SK-N-SH (cell line): ENCODE measurements at regions not wholly inside any gene's neighbourhood (a gene's known extent, or its start where the extent isn't known, plus 50 kb on each side); places are given as distances from the start of the nearest gene placed in this dataset.

Experiments
- CHD2 ChIP-seq: fragments of 150-350 bp; IDR thresholded peaks from 2 replicates; pipeline ENCODE4 v1.6.1; 2018; ENCODE audit warnings: low read length; ENCODE audit not compliant: partially characterized antibody
- EP300 ChIP-seq, 2 experiments: IDR thresholded peaks; 2 replicates each; pipeline versions ENCODE4 v1.4.0 to v1.6.1; 2012; ENCODE audit warnings: borderline replicate concordance in 1 of 2, low read depth in 1 of 2, low read length in 1 of 2
- GABPA ChIP-seq: IDR thresholded peaks from 2 replicates; pipeline ENCODE4 v1.4.0; 2012; ENCODE audit warnings: low read depth, mild to moderate bottlenecking
- RFX5 ChIP-seq: IDR thresholded peaks from 2 replicates; pipeline ENCODE4 v1.6.1; 2012; ENCODE audit warnings: mild to moderate bottlenecking, improper control_type of control experiment, low read length
- TAF1 ChIP-seq: IDR thresholded peaks from 2 replicates; pipeline ENCODE4 v1.6.1; 2012; ENCODE audit warnings: low read depth, mild to moderate bottlenecking, low read length, moderate library complexity, borderline replicate concordance
- YY1 ChIP-seq: IDR thresholded peaks from 2 replicates; pipeline ENCODE4 v1.4.0; 2012; ENCODE audit warnings: low read depth, mild to moderate bottlenecking
- TF ChIP-seq, protein P1 (sequence below): fragments of 200-600 bp; sonication (generic); IDR thresholded peaks from 2 replicates; pipeline ENCODE4 v1.6.1; 2017; ENCODE audit warnings: antibody characterized with exemption, mild to moderate bottlenecking, moderate library complexity
- TF ChIP-seq, protein P2 (sequence below): IDR thresholded peaks from 2 replicates; pipeline ENCODE4 v1.4.0; 2012; ENCODE audit warnings: low read depth, borderline replicate concordance
- TF ChIP-seq, protein P3 (sequence below): fragments of 150-350 bp; IDR thresholded peaks from 2 replicates; pipeline ENCODE4 v1.6.1; 2017; ENCODE audit warnings: antibody characterized with exemption, low read length, low read depth, borderline replicate concordance
- TF ChIP-seq, protein P4 (sequence below): IDR thresholded peaks from 2 replicates; pipeline ENCODE4 v1.4.0; 2012; ENCODE audit warnings: low read depth
- TF ChIP-seq, protein P5 (sequence below): IDR thresholded peaks from 2 replicates; pipeline ENCODE4 v1.6.1; 2012; ENCODE audit warnings: mild to moderate bottlenecking, low read depth, low read length, moderate library complexity
- TF ChIP-seq, protein P6 (sequence below): IDR thresholded peaks from 2 replicates; pipeline ENCODE4; 2012
- TF ChIP-seq, protein P7 (sequence below): fragments of 150-350 bp; IDR thresholded peaks from 2 replicates; pipeline ENCODE4 v1.6.1; 2016; ENCODE audit warnings: mild to moderate bottlenecking, low read depth, low read length
- TF ChIP-seq, protein P8 (sequence below): IDR thresholded peaks from 2 replicates; pipeline ENCODE4 v1.4.0; 2012; ENCODE audit warnings: low read depth, borderline replicate concordance

DNA sequence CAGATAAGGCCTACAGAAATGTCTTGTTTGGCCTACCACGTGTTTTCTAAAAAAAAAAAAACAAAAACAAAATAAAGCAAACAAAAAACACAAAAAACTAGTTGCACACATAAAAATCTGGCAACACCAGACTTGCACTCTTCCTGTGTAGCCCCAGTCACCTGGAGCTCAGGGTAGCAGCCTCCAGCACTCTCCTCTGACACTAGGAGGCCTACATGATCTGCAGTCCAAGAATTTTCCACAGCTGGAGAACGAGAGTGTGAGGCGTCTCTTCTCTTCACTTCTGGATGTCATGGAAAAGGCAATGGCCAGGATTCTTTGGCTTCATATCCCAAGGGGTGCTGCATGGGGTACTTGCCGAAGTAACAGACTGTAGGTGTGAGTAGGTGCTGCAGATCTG is 310.2 kb upstream of the SALL1 start:
- TF ChIP-seq EP300 (IDR thresholded peaks at IDR 0.05; ENCODE audit: borderline replicate concordance in 1 of 2, low read depth in 1 of 2, low read length in 1 of 2) (no peak), CHD2 (no peak), YY1 (no peak), RFX5 (no peak), GABPA (no peak), TAF1 (no peak)
- TF ChIP-seq, protein P1, sequence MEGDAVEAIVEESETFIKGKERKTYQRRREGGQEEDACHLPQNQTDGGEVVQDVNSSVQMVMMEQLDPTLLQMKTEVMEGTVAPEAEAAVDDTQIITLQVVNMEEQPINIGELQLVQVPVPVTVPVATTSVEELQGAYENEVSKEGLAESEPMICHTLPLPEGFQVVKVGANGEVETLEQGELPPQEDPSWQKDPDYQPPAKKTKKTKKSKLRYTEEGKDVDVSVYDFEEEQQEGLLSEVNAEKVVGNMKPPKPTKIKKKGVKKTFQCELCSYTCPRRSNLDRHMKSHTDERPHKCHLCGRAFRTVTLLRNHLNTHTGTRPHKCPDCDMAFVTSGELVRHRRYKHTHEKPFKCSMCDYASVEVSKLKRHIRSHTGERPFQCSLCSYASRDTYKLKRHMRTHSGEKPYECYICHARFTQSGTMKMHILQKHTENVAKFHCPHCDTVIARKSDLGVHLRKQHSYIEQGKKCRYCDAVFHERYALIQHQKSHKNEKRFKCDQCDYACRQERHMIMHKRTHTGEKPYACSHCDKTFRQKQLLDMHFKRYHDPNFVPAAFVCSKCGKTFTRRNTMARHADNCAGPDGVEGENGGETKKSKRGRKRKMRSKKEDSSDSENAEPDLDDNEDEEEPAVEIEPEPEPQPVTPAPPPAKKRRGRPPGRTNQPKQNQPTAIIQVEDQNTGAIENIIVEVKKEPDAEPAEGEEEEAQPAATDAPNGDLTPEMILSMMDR: no peak
- TF ChIP-seq, protein P2, sequence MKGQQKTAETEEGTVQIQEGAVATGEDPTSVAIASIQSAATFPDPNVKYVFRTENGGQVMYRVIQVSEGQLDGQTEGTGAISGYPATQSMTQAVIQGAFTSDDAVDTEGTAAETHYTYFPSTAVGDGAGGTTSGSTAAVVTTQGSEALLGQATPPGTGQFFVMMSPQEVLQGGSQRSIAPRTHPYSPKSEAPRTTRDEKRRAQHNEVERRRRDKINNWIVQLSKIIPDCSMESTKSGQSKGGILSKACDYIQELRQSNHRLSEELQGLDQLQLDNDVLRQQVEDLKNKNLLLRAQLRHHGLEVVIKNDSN: no peak
- TF ChIP-seq, protein P3, sequence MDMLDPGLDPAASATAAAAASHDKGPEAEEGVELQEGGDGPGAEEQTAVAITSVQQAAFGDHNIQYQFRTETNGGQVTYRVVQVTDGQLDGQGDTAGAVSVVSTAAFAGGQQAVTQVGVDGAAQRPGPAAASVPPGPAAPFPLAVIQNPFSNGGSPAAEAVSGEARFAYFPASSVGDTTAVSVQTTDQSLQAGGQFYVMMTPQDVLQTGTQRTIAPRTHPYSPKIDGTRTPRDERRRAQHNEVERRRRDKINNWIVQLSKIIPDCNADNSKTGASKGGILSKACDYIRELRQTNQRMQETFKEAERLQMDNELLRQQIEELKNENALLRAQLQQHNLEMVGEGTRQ: no peak
- TF ChIP-seq, protein P4, sequence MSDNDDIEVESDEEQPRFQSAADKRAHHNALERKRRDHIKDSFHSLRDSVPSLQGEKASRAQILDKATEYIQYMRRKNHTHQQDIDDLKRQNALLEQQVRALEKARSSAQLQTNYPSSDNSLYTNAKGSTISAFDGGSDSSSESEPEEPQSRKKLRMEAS: no peak
- TF ChIP-seq, protein P5, sequence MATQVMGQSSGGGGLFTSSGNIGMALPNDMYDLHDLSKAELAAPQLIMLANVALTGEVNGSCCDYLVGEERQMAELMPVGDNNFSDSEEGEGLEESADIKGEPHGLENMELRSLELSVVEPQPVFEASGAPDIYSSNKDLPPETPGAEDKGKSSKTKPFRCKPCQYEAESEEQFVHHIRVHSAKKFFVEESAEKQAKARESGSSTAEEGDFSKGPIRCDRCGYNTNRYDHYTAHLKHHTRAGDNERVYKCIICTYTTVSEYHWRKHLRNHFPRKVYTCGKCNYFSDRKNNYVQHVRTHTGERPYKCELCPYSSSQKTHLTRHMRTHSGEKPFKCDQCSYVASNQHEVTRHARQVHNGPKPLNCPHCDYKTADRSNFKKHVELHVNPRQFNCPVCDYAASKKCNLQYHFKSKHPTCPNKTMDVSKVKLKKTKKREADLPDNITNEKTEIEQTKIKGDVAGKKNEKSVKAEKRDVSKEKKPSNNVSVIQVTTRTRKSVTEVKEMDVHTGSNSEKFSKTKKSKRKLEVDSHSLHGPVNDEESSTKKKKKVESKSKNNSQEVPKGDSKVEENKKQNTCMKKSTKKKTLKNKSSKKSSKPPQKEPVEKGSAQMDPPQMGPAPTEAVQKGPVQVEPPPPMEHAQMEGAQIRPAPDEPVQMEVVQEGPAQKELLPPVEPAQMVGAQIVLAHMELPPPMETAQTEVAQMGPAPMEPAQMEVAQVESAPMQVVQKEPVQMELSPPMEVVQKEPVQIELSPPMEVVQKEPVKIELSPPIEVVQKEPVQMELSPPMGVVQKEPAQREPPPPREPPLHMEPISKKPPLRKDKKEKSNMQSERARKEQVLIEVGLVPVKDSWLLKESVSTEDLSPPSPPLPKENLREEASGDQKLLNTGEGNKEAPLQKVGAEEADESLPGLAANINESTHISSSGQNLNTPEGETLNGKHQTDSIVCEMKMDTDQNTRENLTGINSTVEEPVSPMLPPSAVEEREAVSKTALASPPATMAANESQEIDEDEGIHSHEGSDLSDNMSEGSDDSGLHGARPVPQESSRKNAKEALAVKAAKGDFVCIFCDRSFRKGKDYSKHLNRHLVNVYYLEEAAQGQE: no peak
- TF ChIP-seq, protein P6, sequence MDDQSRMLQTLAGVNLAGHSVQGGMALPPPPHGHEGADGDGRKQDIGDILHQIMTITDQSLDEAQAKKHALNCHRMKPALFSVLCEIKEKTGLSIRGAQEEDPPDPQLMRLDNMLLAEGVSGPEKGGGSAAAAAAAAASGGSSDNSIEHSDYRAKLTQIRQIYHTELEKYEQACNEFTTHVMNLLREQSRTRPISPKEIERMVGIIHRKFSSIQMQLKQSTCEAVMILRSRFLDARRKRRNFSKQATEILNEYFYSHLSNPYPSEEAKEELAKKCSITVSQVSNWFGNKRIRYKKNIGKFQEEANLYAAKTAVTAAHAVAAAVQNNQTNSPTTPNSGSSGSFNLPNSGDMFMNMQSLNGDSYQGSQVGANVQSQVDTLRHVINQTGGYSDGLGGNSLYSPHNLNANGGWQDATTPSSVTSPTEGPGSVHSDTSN: no peak
- TF ChIP-seq, protein P7, sequence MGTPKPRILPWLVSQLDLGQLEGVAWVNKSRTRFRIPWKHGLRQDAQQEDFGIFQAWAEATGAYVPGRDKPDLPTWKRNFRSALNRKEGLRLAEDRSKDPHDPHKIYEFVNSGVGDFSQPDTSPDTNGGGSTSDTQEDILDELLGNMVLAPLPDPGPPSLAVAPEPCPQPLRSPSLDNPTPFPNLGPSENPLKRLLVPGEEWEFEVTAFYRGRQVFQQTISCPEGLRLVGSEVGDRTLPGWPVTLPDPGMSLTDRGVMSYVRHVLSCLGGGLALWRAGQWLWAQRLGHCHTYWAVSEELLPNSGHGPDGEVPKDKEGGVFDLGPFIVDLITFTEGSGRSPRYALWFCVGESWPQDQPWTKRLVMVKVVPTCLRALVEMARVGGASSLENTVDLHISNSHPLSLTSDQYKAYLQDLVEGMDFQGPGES: no peak
- TF ChIP-seq, protein P8, sequence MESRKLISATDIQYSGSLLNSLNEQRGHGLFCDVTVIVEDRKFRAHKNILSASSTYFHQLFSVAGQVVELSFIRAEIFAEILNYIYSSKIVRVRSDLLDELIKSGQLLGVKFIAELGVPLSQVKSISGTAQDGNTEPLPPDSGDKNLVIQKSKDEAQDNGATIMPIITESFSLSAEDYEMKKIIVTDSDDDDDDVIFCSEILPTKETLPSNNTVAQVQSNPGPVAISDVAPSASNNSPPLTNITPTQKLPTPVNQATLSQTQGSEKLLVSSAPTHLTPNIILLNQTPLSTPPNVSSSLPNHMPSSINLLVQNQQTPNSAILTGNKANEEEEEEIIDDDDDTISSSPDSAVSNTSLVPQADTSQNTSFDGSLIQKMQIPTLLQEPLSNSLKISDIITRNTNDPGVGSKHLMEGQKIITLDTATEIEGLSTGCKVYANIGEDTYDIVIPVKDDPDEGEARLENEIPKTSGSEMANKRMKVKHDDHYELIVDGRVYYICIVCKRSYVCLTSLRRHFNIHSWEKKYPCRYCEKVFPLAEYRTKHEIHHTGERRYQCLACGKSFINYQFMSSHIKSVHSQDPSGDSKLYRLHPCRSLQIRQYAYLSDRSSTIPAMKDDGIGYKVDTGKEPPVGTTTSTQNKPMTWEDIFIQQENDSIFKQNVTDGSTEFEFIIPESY: no peak
